H1 (cell line): ENCODE measurements at regions not wholly inside any gene's neighbourhood (a gene's known extent, or its start where the extent isn't known, plus 50 kb on each side); places are given as distances from the start of the nearest gene placed in this dataset.

Experiments
- CTCF ChIA-PET: fragments of 300-600 bp; sonication (Branson Sonifier 250); formaldehyde crosslinking; loops from one replicate; lab custom pipeline; 2021; ENCODE audit not compliant: partially characterized antibody; lab: Charles Lee
- POLR2A ChIA-PET: fragments of 300-600 bp; sonication (Branson Sonifier 250); formaldehyde crosslinking; loops from one replicate; lab custom pipeline; 2021; ENCODE audit warnings: inconsistent platforms; ENCODE audit not compliant: partially characterized antibody; lab: Charles Lee
- DNase-seq, 2 experiments: peaks; one replicate each; pipeline versions ENCODE4 v3.0.0 to v3.0.0-alpha.2; 2010 to 2022; ENCODE audit warnings: low spot score in 2 of 2, low read depth in 1 of 2, mixed read lengths in 1 of 2
- FAIRE-seq: peaks from 2 replicates; lab custom pipeline; 2011; peaks lifted over from hg19 to GRCh38; lab: Jason Lieb, UNC
- H2AFZ ChIP-seq: 2 replicates; pipeline ENCODE4 v1.8.1; 2012; ENCODE audit warnings: low read length, inconsistent platforms
- H2AK5ac ChIP-seq: 2 replicates; pipeline ENCODE4 v1.6.1; 2013; ENCODE audit warnings: low read depth, low read length
- H2BK120ac ChIP-seq: replicated peaks from 2 replicates; pipeline ENCODE3; 2013; ENCODE audit warnings: low read depth, low read length, inconsistent platforms
- H2BK12ac ChIP-seq: 2 replicates; pipeline ENCODE4 v1.6.1; 2013; ENCODE audit warnings: low read depth, low read length
- H2BK15ac ChIP-seq: 2 replicates; pipeline ENCODE4 v1.6.1; 2013; ENCODE audit warnings: low read length
- H2BK20ac ChIP-seq: 2 replicates; pipeline ENCODE4 v1.6.1; 2013; ENCODE audit warnings: low read length
- H2BK5ac ChIP-seq: 2 replicates; pipeline ENCODE4 v1.6.1; 2013; ENCODE audit warnings: low read depth, low read length
- H3K14ac ChIP-seq: 2 replicates; pipeline ENCODE4 v1.6.1; 2013; ENCODE audit warnings: inconsistent platforms; ENCODE audit not compliant: insufficient read length
- H3K18ac ChIP-seq: 2 replicates; pipeline ENCODE4 v1.6.1; 2013; ENCODE audit warnings: low read length; ENCODE audit errors: extremely low read depth
- H3K23ac ChIP-seq: 2 replicates; pipeline ENCODE4 v1.6.1; 2013; ENCODE audit warnings: inconsistent platforms; ENCODE audit not compliant: insufficient read length
- H3K23me2 ChIP-seq: 2 replicates; pipeline ENCODE4 v1.6.1; 2013; ENCODE audit warnings: low read depth, low read length
- H3K27ac ChIP-seq: 2 replicates; pipeline ENCODE4 v1.6.1; 2011; ENCODE audit warnings: low read depth, low read length, inconsistent platforms
- H3K27me3 ChIP-seq, 4 experiments: replicated peaks in 1 of 4; 1 replicate in 1 of 4; 2 replicates in 3 of 4; pipeline versions ENCODE4 v1.6.1 to v1.8.1; 2011 to 2013; ENCODE audit warnings: low read length in 3 of 4, mild to moderate bottlenecking in 3 of 4, inconsistent platforms in 2 of 4, mixed read lengths in 2 of 4, moderate library complexity in 1 of 4; ENCODE audit not compliant: control insufficient read depth in 3 of 4, insufficient read depth in 3 of 4; ENCODE audit errors: extremely low read depth in 1 of 4
- H3K36me3 ChIP-seq, 4 experiments: 2 replicates each; pipeline versions ENCODE4 v1.6.1 to v1.8.1; 2011 to 2013; ENCODE audit warnings: mild to moderate bottlenecking in 4 of 4, low read length in 3 of 4, moderate library complexity in 2 of 4, control low read depth in 1 of 4, inconsistent platforms in 1 of 4; ENCODE audit not compliant: insufficient read depth in 4 of 4, control insufficient read depth in 2 of 4
- H3K4ac ChIP-seq: replicated peaks from 2 replicates; pipeline ENCODE3; 2013; ENCODE audit warnings: low read length, low read depth, mixed read lengths, inconsistent platforms; ENCODE audit not compliant: insufficient read length
- H3K4me1 ChIP-seq, 4 experiments: replicated peaks in 1 of 4; 1 replicate in 1 of 4; 2 replicates in 3 of 4; pipeline versions ENCODE4 v1.6.1 to v1.8.1; 2011 to 2013; ENCODE audit warnings: low read length in 3 of 4, inconsistent platforms in 2 of 4, mixed read lengths in 1 of 4; ENCODE audit not compliant: insufficient read depth in 4 of 4, control insufficient read depth in 3 of 4
- H3K4me2 ChIP-seq, 2 experiments: 2 replicates each; pipeline versions ENCODE4 v1.6.1 to v1.8.1; 2011 to 2013; ENCODE audit warnings: low read depth in 2 of 2, low read length in 2 of 2, control low read depth in 1 of 2, inconsistent platforms in 1 of 2, mild to moderate bottlenecking in 1 of 2; ENCODE audit not compliant: insufficient read depth in 1 of 2
- H3K4me3 ChIP-seq, 4 experiments: fragments of 200-600, 300-600 bp in 1 of 4; sonication (generic), shearing (Covaris generic), sonication (Bioruptor Twin) in 1 of 4; 2 replicates each; pipeline versions ENCODE4 v1.5.1 to v1.8.1; 2011 to 2016; ENCODE audit warnings: low read length in 4 of 4, low read depth in 3 of 4, control low read depth in 2 of 4, inconsistent platforms in 2 of 4, mild to moderate bottlenecking in 2 of 4, mixed read lengths in 1 of 4, moderate library complexity in 1 of 4; ENCODE audit not compliant: insufficient read depth in 2 of 4; ENCODE audit errors: extremely low read depth in 1 of 4
- H3K56ac ChIP-seq: replicated peaks from 2 replicates; pipeline ENCODE3; 2013; ENCODE audit warnings: low read depth, mild to moderate bottlenecking, mixed read lengths, low read length, inconsistent platforms; ENCODE audit not compliant: insufficient read length
- H3K79me1 ChIP-seq: 2 replicates; pipeline ENCODE4 v1.6.1; 2013; ENCODE audit warnings: low read depth, low read length, control low read depth
- H3K79me2 ChIP-seq, 2 experiments: 2 replicates each; pipeline versions ENCODE4 v1.6.1 to v1.8.1; 2012 to 2013; ENCODE audit warnings: low read length in 2 of 2, mild to moderate bottlenecking in 2 of 2, inconsistent platforms in 1 of 2; ENCODE audit not compliant: insufficient read depth in 2 of 2, control insufficient read depth in 1 of 2
- H3K9ac ChIP-seq, 4 experiments: replicated peaks in 1 of 4; 1 replicate in 1 of 4; 2 replicates in 3 of 4; pipeline versions ENCODE4 v1.6.1 to v1.8.1; 2011 to 2013; ENCODE audit warnings: low read depth in 3 of 4, low read length in 3 of 4, control low read depth in 2 of 4, mild to moderate bottlenecking in 2 of 4, moderate library complexity in 2 of 4, inconsistent platforms in 1 of 4; ENCODE audit errors: extremely low read depth in 1 of 4
- H3K9me3 ChIP-seq, 2 experiments: 2 replicates each; pipeline versions ENCODE4 v1.6.1 to v1.8.1; 2012 to 2013; ENCODE audit warnings: mild to moderate bottlenecking in 2 of 2, moderate library complexity in 2 of 2, control low read depth in 1 of 2, inconsistent platforms in 1 of 2, low read depth in 1 of 2, low read length in 1 of 2, mixed read lengths in 1 of 2; ENCODE audit not compliant: insufficient read depth in 2 of 2
- H4K20me1 ChIP-seq, 2 experiments: replicated peaks in 1 of 2; 2 replicates each; pipeline versions ENCODE3 to v1.8.1; 2011 to 2013; ENCODE audit warnings: inconsistent platforms in 2 of 2, low read length in 2 of 2, mild to moderate bottlenecking in 1 of 2; ENCODE audit not compliant: insufficient read depth in 2 of 2, control insufficient read depth in 1 of 2
- H4K5ac ChIP-seq: 2 replicates; pipeline ENCODE4 v1.6.1; 2013; ENCODE audit warnings: low read length, low read depth, mixed read lengths, inconsistent platforms; ENCODE audit not compliant: insufficient read length
- H4K8ac ChIP-seq: 2 replicates; pipeline ENCODE4 v1.8.0; 2013; ENCODE audit warnings: mild to moderate bottlenecking, moderate library complexity, low read length, inconsistent platforms; ENCODE audit not compliant: insufficient read depth; ENCODE audit errors: extremely low read depth
- H4K91ac ChIP-seq: replicated peaks from 2 replicates; pipeline ENCODE3; 2013; ENCODE audit warnings: low read length, mixed read lengths, inconsistent platforms; ENCODE audit not compliant: insufficient read length
- ASH2L ChIP-seq: fragments of 200-600, 300-600 bp; sonication (generic); IDR thresholded peaks from one replicate; pipeline ENCODE4 v1.7.1; 2017; ENCODE audit warnings: low read length
- BACH1 ChIP-seq: IDR thresholded peaks from 2 replicates; pipeline ENCODE4 v1.6.1; 2012; ENCODE audit warnings: low read length, improper control_type of control experiment
- BRCA1 ChIP-seq: IDR thresholded peaks from 2 replicates; pipeline ENCODE4 v1.6.1; 2012; ENCODE audit warnings: low read depth, low read length, improper control_type of control experiment
- RNF2 ChIP-seq: fragments of 200-900, 300-1000 bp; sonication (generic); IDR thresholded peaks from 2 replicates; pipeline ENCODE4 v1.7.1; 2016; ENCODE audit warnings: borderline replicate concordance, low read depth, mild to moderate bottlenecking, antibody characterized with exemption, low read length; ENCODE audit not compliant: poor library complexity, severe bottlenecking; ENCODE audit errors: missing control alignments
- SRF ChIP-seq: IDR thresholded peaks from 2 replicates; pipeline ENCODE4 v1.6.1; 2011; ENCODE audit warnings: mild to moderate bottlenecking, low read depth, low read length, moderate library complexity
- TEAD4 ChIP-seq: IDR thresholded peaks from 2 replicates; pipeline ENCODE4 v1.6.1; 2012; ENCODE audit warnings: low read depth, low read length, inconsistent platforms, mixed read lengths
- USF2 ChIP-seq: IDR thresholded peaks from 2 replicates; pipeline ENCODE4 v1.6.1; 2011; ENCODE audit warnings: low read length, improper control_type of control experiment
- ZNF274 ChIP-seq: IDR thresholded peaks from 2 replicates; pipeline ENCODE4 v1.7.0; 2012; ENCODE audit warnings: low read length, borderline replicate concordance; ENCODE audit errors: extremely low read depth
- WGBS, 2 experiments: shearing (Covaris generic) in 1 of 2; methylation state at CpG; one replicate each; pipeline versions ENCODE4 v1.1.6 to v1.1.7; 2013 to 2015; ENCODE audit warnings: low lambda C conversion rate in 2 of 2, mixed read lengths in 2 of 2, inconsistent platforms in 1 of 2, low coverage in 1 of 2, missing lambda C conversion rate in 1 of 2; ENCODE audit not compliant: insufficient replicate concordance in 2 of 2, insufficient coverage in 1 of 2, insufficient read length in 1 of 2; ENCODE audit errors: extremely low coverage in 1 of 2, missing lambda C conversion rate in 1 of 2; 5-methylcytosine and 5-hydroxymethylcytosine counted together

DNA sequence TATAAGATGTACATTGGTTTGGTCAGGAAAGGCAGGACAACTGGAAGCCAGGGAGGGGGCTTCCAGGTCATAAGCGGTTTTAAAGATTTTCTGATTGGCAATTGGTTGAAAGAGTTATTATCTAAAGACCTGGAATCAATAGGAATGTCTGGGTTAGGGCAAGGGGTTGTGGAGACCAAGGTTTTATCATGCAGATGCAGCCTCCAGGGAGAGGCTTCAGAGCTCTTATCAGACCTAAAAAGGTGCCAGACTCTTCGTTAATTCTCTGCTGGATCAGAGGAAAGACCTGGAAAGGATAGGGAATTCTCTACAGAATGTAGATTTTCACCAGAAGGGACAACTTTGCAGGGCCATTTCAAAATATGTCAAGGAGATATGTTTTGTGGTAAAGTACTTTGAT is 62.8 kb downstream of the BEX3 start:
- Histone ChIP-seq H2BK15ac (no peak overlapping the region), H2BK12ac (no peak overlapping the region), H4K5ac (no peak overlapping the region), H3K14ac (no peak overlapping the region), H3K9me3 (no peaks in the 10 kb centered on the region), H3K56ac (no peak overlapping the region), H4K91ac (no peak overlapping the region), H4K20me1 (no peaks in the 10 kb centered on the region), H3K27me3 (no peaks in the 10 kb centered on the region), H2BK20ac (no peak overlapping the region), H3K79me1 (no peaks in the 10 kb centered on the region), H3K9ac (no peak overlapping the region), H3K4ac (no peak overlapping the region), H2AK5ac (no peak overlapping the region), H2BK5ac (no peak overlapping the region), H3K4me2 (no peak overlapping the region; a peak in 1 of 4 replicates), H3K4me1 (peaks cover 0 to 11% (median 1%) of the 10 kb centered on the region in 4 experiments; a peak in 3 of 7 replicates), H3K4me3 (no peak overlapping the region), H3K18ac (no peak overlapping the region), H3K23me2 (no peaks in the 10 kb centered on the region), H3K23ac (no peak overlapping the region), H3K79me2 (no peaks in the 10 kb centered on the region), H3K27ac (no peak overlapping the region), H3K36me3 (no peaks in the 10 kb centered on the region), H2BK120ac (no peak overlapping the region), H4K8ac (no peak overlapping the region), H2AFZ (no peak overlapping the region)
- FAIRE-seq (no peak), DNase-seq (no peak)
- no peak for TF ChIP-seq SRF
- TF ChIP-seq BACH1: no peak
- no peak for TF ChIP-seq RNF2
- no peak for TF ChIP-seq USF2
- TF ChIP-seq TEAD4: no peak
- TF ChIP-seq BRCA1: no peak
- TF ChIP-seq ASH2L: no peak
- no peak for TF ChIP-seq ZNF274
- WGBS, 2 experiments: 61% methylated on average over 2 of the region's 2 CpGs; no CpG with 5 or more reads in 1 of the 2 experiments
- CTCF ChIA-PET: interaction anchor here (0.8 to 1.7 kb wide), 3 partner anchors 16 to 54 kb away, joined by 3 to 4 read pairs (median 3); no protein-coding TSS in a partner anchor
- POLR2A ChIA-PET: interaction anchor here (1.0 to 1.2 kb wide), 2 partner anchors 12 to 24 kb away, joined by 3 read pairs; no protein-coding TSS in a partner anchor
